GM23248 (cell line): ENCODE measurements at regions not wholly inside any gene's neighbourhood (a gene's known extent, or its start where the extent isn't known, plus 50 kb on each side); places are given as distances from the start of the nearest gene placed in this dataset.

Source experiments
- DNase-seq: peaks from one replicate; pipeline ENCODE4 v3.0.0-alpha.2; 2015
- H2AFZ ChIP-seq: fragments of 200-600 bp; sonication (generic); 2 replicates; pipeline ENCODE4 v1.6.1; 2016; ENCODE audit warnings: antibody characterized with exemption
- H3F3A ChIP-seq: fragments of 200-600 bp; sonication (generic); 2 replicates; pipeline ENCODE4 v1.6.1; 2016; ENCODE audit warnings: mild to moderate bottlenecking, antibody characterized with exemption, mixed run types; ENCODE audit not compliant: insufficient read depth
- H3K27ac ChIP-seq: fragments of 200-600 bp; sonication (generic); 2 replicates; pipeline ENCODE4 v1.5.1; 2016; ENCODE audit warnings: mild to moderate bottlenecking
- H3K27me3 ChIP-seq: fragments of 200-600 bp; sonication (generic); replicated peaks from 2 replicates; pipeline ENCODE4 v1.6.1; 2016; ENCODE audit warnings: mild to moderate bottlenecking; ENCODE audit not compliant: insufficient read depth
- H3K36me3 ChIP-seq: fragments of 200-600 bp; sonication (generic); 2 replicates; pipeline ENCODE4 v1.6.1; 2016; ENCODE audit warnings: low read depth, mild to moderate bottlenecking
- H3K4me1 ChIP-seq: fragments of 200-600 bp; sonication (generic); 2 replicates; pipeline ENCODE4 v1.6.1; 2016; ENCODE audit warnings: mild to moderate bottlenecking; ENCODE audit not compliant: insufficient read depth
- H3K4me2 ChIP-seq: fragments of 200-600 bp; sonication (generic); one replicate; pipeline ENCODE4 v1.6.1; 2016; ENCODE audit warnings: mild to moderate bottlenecking; ENCODE audit not compliant: unreplicated experiment
- H3K4me3 ChIP-seq: fragments of 200-600 bp; sonication (generic); 2 replicates; pipeline ENCODE4 v1.5.1; 2016; ENCODE audit warnings: mild to moderate bottlenecking
- H3K79me2 ChIP-seq: fragments of 200-600 bp; sonication (generic); 2 replicates; pipeline ENCODE4 v1.6.1; 2016; ENCODE audit warnings: mild to moderate bottlenecking; ENCODE audit not compliant: insufficient read depth
- H3K9ac ChIP-seq: fragments of 200-600 bp; sonication (generic); 2 replicates; pipeline ENCODE4 v1.6.1; 2016; ENCODE audit warnings: mild to moderate bottlenecking
- H3K9me2 ChIP-seq: fragments of 200-600 bp; sonication (generic); 2 replicates; pipeline ENCODE4 v1.6.1; 2016; ENCODE audit warnings: mixed run types, mild to moderate bottlenecking, moderate library complexity; ENCODE audit not compliant: insufficient read depth
- H3K9me3 ChIP-seq: fragments of 200-600 bp; sonication (generic); one replicate; pipeline ENCODE4 v1.6.1; 2017; ENCODE audit warnings: low read depth
- H4K20me1 ChIP-seq: fragments of 200-600 bp; sonication (generic); 2 replicates; pipeline ENCODE4 v1.6.0; 2016; ENCODE audit not compliant: insufficient read depth
- EZH2 ChIP-seq: fragments of 200-600 bp; sonication (generic); IDR thresholded peaks from 2 replicates; pipeline ENCODE4 v1.6.1; 2018; ENCODE audit warnings: antibody characterized with exemption, mild to moderate bottlenecking; ENCODE audit not compliant: insufficient read depth, poor library complexity, severe bottlenecking
- EZH2phosphoT487 ChIP-seq: fragments of 200-600 bp; sonication (generic); IDR thresholded peaks from 2 replicates; pipeline ENCODE4 v1.6.1; 2018; ENCODE audit warnings: antibody characterized with exemption, moderate library complexity, mild to moderate bottlenecking, low read depth; ENCODE audit not compliant: insufficient read depth
- WGBS, 2 experiments: methylation state at CpG; one replicate each; pipeline ENCODE4 v1.1.6; 2015 to 2017; ENCODE audit warnings: low lambda C conversion rate in 2 of 2, low coverage in 1 of 2; ENCODE audit errors: missing lambda C conversion rate in 2 of 2; 5-methylcytosine and 5-hydroxymethylcytosine counted together
- in situ Hi-C: fragments of 300-500 bp; cut with MboI; formaldehyde crosslinking; loops from 2 replicates; pipeline ENCODE4 v1.15.0; 2020

GRCh38 chr7:17467386-17467945 lies 169.0 kb downstream of the AHR start:
- in situ Hi-C loops = no loop called here
- DNase-seq = no peak
- Histone ChIP-seq H3K9me3 (no peaks in the 10 kb centered on the region), H4K20me1 (no peaks in the 10 kb centered on the region), H3K4me3 (no peak overlapping the region), H3K9me2 (no peaks in the 10 kb centered on the region), H3K27ac (no peak overlapping the region), H3F3A (no peaks in the 10 kb centered on the region), H3K27me3 (no peaks in the 10 kb centered on the region), H2AFZ (no peak overlapping the region), H3K36me3 (no peaks in the 10 kb centered on the region), H3K79me2 (no peaks in the 10 kb centered on the region), H3K9ac (no peak overlapping the region), H3K4me1 (0 out of 2 replicates have a peak, but pooled peaks cover under 1% of the 10 kb centered on the region), H3K4me2 (no peak overlapping the region)
- no peak for TF ChIP-seq EZH2
- no peak for TF ChIP-seq EZH2phosphoT487
- WGBS, 2 experiments = 50 to 53% methylated on average over 6 of the region's 6 CpGs

- H3K27ac ChIP-seq = no peak overlapping the region
- H3K9me3 ChIP-seq = no peaks in the 10 kb centered on the region
- no peaks in the 10 kb centered on the region for H3K9me2 ChIP-seq
- no peak overlapping the region for H3K9ac ChIP-seq
- in situ Hi-C loops = no loop called here
- TF ChIP-seq EZH2 (no peak), EZH2phosphoT487 (no peak)
- H3K27me3 ChIP-seq = no peaks in the 10 kb centered on the region
- no peaks in the 10 kb centered on the region for H3F3A ChIP-seq
- no peaks in the 10 kb centered on the region for H4K20me1 ChIP-seq
- H3K4me1 ChIP-seq = no peaks in the 10 kb centered on the region
- no peak overlapping the region for H3K4me3 ChIP-seq
- H2AFZ ChIP-seq = no peak overlapping the region
- H3K4me2 ChIP-seq = no peak overlapping the region
- H3K36me3 ChIP-seq = no peaks in the 10 kb centered on the region
- H3K79me2 ChIP-seq = no peaks in the 10 kb centered on the region
- DNase-seq = no peak
These were observed 172.9 kb downstream of the AHR start for GRCh38 chr7:17471325-17471724.

DNA sequence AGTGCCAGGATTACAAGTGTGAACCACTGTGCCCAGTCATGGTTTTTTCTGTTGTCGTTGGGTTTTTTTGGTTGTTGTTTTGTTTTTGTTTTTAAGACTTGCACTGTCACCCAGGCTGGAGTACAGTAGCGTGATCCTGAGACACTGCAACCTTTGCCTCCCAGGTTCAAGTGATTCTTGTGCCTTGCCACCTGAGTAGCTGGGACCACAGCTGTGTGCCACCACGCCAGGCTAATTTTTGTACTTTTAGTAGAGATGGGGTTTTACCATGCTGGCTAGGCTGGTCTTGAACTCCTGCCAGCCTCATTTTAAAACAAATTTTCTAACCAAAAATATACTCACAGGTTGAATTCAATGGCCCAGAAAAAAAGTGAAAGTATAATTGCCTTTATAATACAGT lies 174.1 kb downstream of the AHR start:
- no peak overlapping the region for H3K4me2 ChIP-seq
- no peak for DNase-seq
- no peaks in the 10 kb centered on the region for H3K9me3 ChIP-seq
- no peaks in the 10 kb centered on the region for H3K36me3 ChIP-seq
- WGBS, 2 experiments = 88 to 91% methylated on average over 3 of the region's 3 CpGs
- TF ChIP-seq EZH2phosphoT487 (no peak), EZH2 (no peak)
- no peak overlapping the region for H2AFZ ChIP-seq
- H3F3A ChIP-seq = no peaks in the 10 kb centered on the region
- H3K27ac ChIP-seq = no peak overlapping the region
- H4K20me1 ChIP-seq = no peaks in the 10 kb centered on the region
- H3K27me3 ChIP-seq = no peaks in the 10 kb centered on the region
- H3K9me2 ChIP-seq = no peaks in the 10 kb centered on the region
- in situ Hi-C loops = no loop called here
- H3K4me1 ChIP-seq = no peaks in the 10 kb centered on the region
- H3K79me2 ChIP-seq = no peaks in the 10 kb centered on the region
- H3K9ac ChIP-seq = no peak overlapping the region
- H3K4me3 ChIP-seq = no peak overlapping the region

- H3K4me1 ChIP-seq = no peaks in the 10 kb centered on the region
- H3K9ac ChIP-seq = no peak overlapping the region
- no peaks in the 10 kb centered on the region for H3K27me3 ChIP-seq
- no peaks in the 10 kb centered on the region for H3K79me2 ChIP-seq
- H3K27ac ChIP-seq = no peak overlapping the region
- DNase-seq = no peak
- H4K20me1 ChIP-seq = no peaks in the 10 kb centered on the region
- in situ Hi-C loops = no loop called here
- H3K9me2 ChIP-seq = no peaks in the 10 kb centered on the region
- no peaks in the 10 kb centered on the region for H3K9me3 ChIP-seq
- no peak overlapping the region for H2AFZ ChIP-seq
- WGBS, 2 experiments = 96 to 98% methylated on average over 2 of the region's 2 CpGs
- H3K36me3 ChIP-seq = no peaks in the 10 kb centered on the region
- H3K4me3 ChIP-seq = no peak overlapping the region
- no peak overlapping the region for H3K4me2 ChIP-seq
- no peaks in the 10 kb centered on the region for H3F3A ChIP-seq
- TF ChIP-seq EZH2phosphoT487 = no peak
These were observed 174.5 kb downstream of the AHR start for GRCh38 chr7:17472939-17473338.

- 91% methylated on average over 11 to 13 of the region's 13 CpGs for WGBS, 2 experiments
- H3K27ac ChIP-seq = no peak overlapping the region
- no peaks in the 10 kb centered on the region for H3K4me1 ChIP-seq
- no peaks in the 10 kb centered on the region for H4K20me1 ChIP-seq
- TF ChIP-seq EZH2 (no peak), EZH2phosphoT487 (no peak)
- H3K27me3 ChIP-seq = no peaks in the 10 kb centered on the region
- H3K4me2 ChIP-seq = no peak overlapping the region
- no peaks in the 10 kb centered on the region for H3K36me3 ChIP-seq
- in situ Hi-C loops = no loop called here
- no peak overlapping the region for H2AFZ ChIP-seq
- no peak for DNase-seq
- no peaks in the 10 kb centered on the region for H3K79me2 ChIP-seq
- no peaks in the 10 kb centered on the region for H3F3A ChIP-seq
- H3K9me3 ChIP-seq = no peaks in the 10 kb centered on the region
- no peak overlapping the region for H3K9ac ChIP-seq
- no peak overlapping the region for H3K4me3 ChIP-seq
- H3K9me2 ChIP-seq = no peaks in the 10 kb centered on the region
These were observed 176.4 kb downstream of the AHR start for GRCh38 chr7:17474724-17475344.
